ENCODE measurements at regions not wholly inside any gene's neighbourhood (a gene's known extent, or its start where the extent isn't known, plus 50 kb on each side); places are given as distances from the start of the nearest gene placed in this dataset.

GRCh38 chr22:22984967-22985366 is 85.4 kb upstream of the GNAZ start:
- Histone ChIP-seq H2BK12ac (ENCODE audit: low read length) (no peak overlapping the region), H3K27ac (ENCODE audit: low read depth, low read length) (no peak overlapping the region), H3K4ac (ENCODE audit: low read depth, low read length) (no peak overlapping the region), H2BK120ac (ENCODE audit: insufficient read depth, low read length, poor library complexity) (no peak overlapping the region), H3K9ac (ENCODE audit: low read length) (no peak overlapping the region), H2AK5ac (ENCODE audit: low read length) (no peak overlapping the region), H2AFZ (ENCODE audit: insufficient read depth, low read length, poor library complexity) (no peak overlapping the region), H3K27me3 (ENCODE audit: insufficient read depth, low read length) (no peaks in the 10 kb centered on the region), H4K12ac (ENCODE audit: low read depth, low read length) (no peak overlapping the region), H3K4me3 (ENCODE audit: low read depth, low read length) (no peak overlapping the region), H4K91ac (ENCODE audit: low read depth, low read length) (no peak overlapping the region), H3K36me3 (ENCODE audit: control insufficient read depth in 1 of 2, insufficient read depth in 2 of 2, low read length in 2 of 2) (no peaks in the 10 kb centered on the region), H3K18ac (ENCODE audit: low read length) (no peak overlapping the region), H3K4me2 (ENCODE audit: low read length) (no peak overlapping the region), H3K79me2 (ENCODE audit: control insufficient read depth, insufficient read depth, low read length, poor library complexity) (no peaks in the 10 kb centered on the region), H4K8ac (ENCODE audit: low read depth, low read length) (no peak overlapping the region), H3K4me1 (ENCODE audit: control insufficient read depth in 1 of 2, insufficient read depth in 2 of 2, low read length in 2 of 2) (no peaks in the 10 kb centered on the region), H3K79me1 (ENCODE audit: low read length) (no peaks in the 10 kb centered on the region), H2BK5ac (ENCODE audit: low read depth, low read length, poor library complexity) (no peak overlapping the region), H3K9me3 (ENCODE audit: insufficient read depth, low read depth, low read length) (peaks cover 12% of the 10 kb centered on the region), H3K23ac (ENCODE audit: low read length) (no peak overlapping the region), H3K14ac (ENCODE audit: low read length) (no peak overlapping the region)
- no CpG with 5 or more reads among the region's 2 CpGs for WGBS (ENCODE audit: extremely low coverage, insufficient coverage, insufficient read length)
- DNase-seq: no peak

GRCh38 chr22:22986008-22986407 is 84.3 kb upstream of the GNAZ start:
- no peak overlapping the region for H3K9ac ChIP-seq (ENCODE audit: low read length)
- no peak overlapping the region for H3K4ac ChIP-seq (ENCODE audit: low read depth, low read length)
- H3K4me2 ChIP-seq (ENCODE audit: low read length): no peak overlapping the region
- no peak overlapping the region for H3K27ac ChIP-seq (ENCODE audit: low read depth, low read length)
- DNase-seq: no peak
- H3K9me3 ChIP-seq (ENCODE audit: insufficient read depth, low read depth, low read length): peaks cover 12% of the 10 kb centered on the region
- WGBS (ENCODE audit: extremely low coverage, insufficient coverage, insufficient read length): no CpG with 5 or more reads among the region's 2 CpGs
- no peak overlapping the region for H3K23ac ChIP-seq (ENCODE audit: low read length)
- no peak overlapping the region for H4K12ac ChIP-seq (ENCODE audit: low read depth, low read length)
- no peaks in the 10 kb centered on the region for H3K36me3 ChIP-seq (ENCODE audit: control insufficient read depth in 1 of 2, insufficient read depth in 2 of 2, low read length in 2 of 2)
- no peaks in the 10 kb centered on the region for H3K79me2 ChIP-seq (ENCODE audit: control insufficient read depth, insufficient read depth, low read length, poor library complexity)
- H2BK120ac ChIP-seq (ENCODE audit: insufficient read depth, low read length, poor library complexity): no peak overlapping the region
- H3K14ac ChIP-seq (ENCODE audit: low read length): no peak overlapping the region
- H3K18ac ChIP-seq (ENCODE audit: low read length): no peak overlapping the region
- H2AK5ac ChIP-seq (ENCODE audit: low read length): no peak overlapping the region
- no peak overlapping the region for H2BK12ac ChIP-seq (ENCODE audit: low read length)
- H3K27me3 ChIP-seq (ENCODE audit: insufficient read depth, low read length): no peaks in the 10 kb centered on the region
- no peak overlapping the region for H2AFZ ChIP-seq (ENCODE audit: insufficient read depth, low read length, poor library complexity)
- no peaks in the 10 kb centered on the region for H3K4me1 ChIP-seq (ENCODE audit: control insufficient read depth in 1 of 2, insufficient read depth in 2 of 2, low read length in 2 of 2)
- H3K4me3 ChIP-seq (ENCODE audit: low read depth, low read length): no peak overlapping the region
- no peak overlapping the region for H2BK5ac ChIP-seq (ENCODE audit: low read depth, low read length, poor library complexity)
- no peak overlapping the region for H4K91ac ChIP-seq (ENCODE audit: low read depth, low read length)
- no peak overlapping the region for H4K8ac ChIP-seq (ENCODE audit: low read depth, low read length)
- H3K79me1 ChIP-seq (ENCODE audit: low read length): no peaks in the 10 kb centered on the region

GRCh38 chr22:22986640-22987039 is 83.7 kb upstream of the GNAZ start:
- Histone ChIP-seq H3K14ac (ENCODE audit: low read length) (no peak overlapping the region), H3K18ac (ENCODE audit: low read length) (no peak overlapping the region), H2AK5ac (ENCODE audit: low read length) (no peak overlapping the region), H2BK5ac (ENCODE audit: low read depth, low read length, poor library complexity) (no peak overlapping the region), H4K12ac (ENCODE audit: low read depth, low read length) (no peak overlapping the region), H3K36me3 (ENCODE audit: control insufficient read depth in 1 of 2, insufficient read depth in 2 of 2, low read length in 2 of 2) (no peaks in the 10 kb centered on the region), H3K9me3 (ENCODE audit: insufficient read depth, low read depth, low read length) (peaks cover 12% of the 10 kb centered on the region), H3K4me3 (ENCODE audit: low read depth, low read length) (no peak overlapping the region), H4K91ac (ENCODE audit: low read depth, low read length) (no peak overlapping the region), H3K4me1 (ENCODE audit: control insufficient read depth in 1 of 2, insufficient read depth in 2 of 2, low read length in 2 of 2) (no peaks in the 10 kb centered on the region), H4K8ac (ENCODE audit: low read depth, low read length) (no peak overlapping the region), H3K4me2 (ENCODE audit: low read length) (no peak overlapping the region), H3K4ac (ENCODE audit: low read depth, low read length) (no peak overlapping the region), H3K27ac (ENCODE audit: low read depth, low read length) (no peak overlapping the region), H3K79me1 (ENCODE audit: low read length) (no peaks in the 10 kb centered on the region), H3K79me2 (ENCODE audit: control insufficient read depth, insufficient read depth, low read length, poor library complexity) (no peaks in the 10 kb centered on the region), H2AFZ (ENCODE audit: insufficient read depth, low read length, poor library complexity) (no peak overlapping the region), H3K27me3 (ENCODE audit: insufficient read depth, low read length) (no peaks in the 10 kb centered on the region), H3K9ac (ENCODE audit: low read length) (no peak overlapping the region), H2BK12ac (ENCODE audit: low read length) (no peak overlapping the region), H2BK120ac (ENCODE audit: insufficient read depth, low read length, poor library complexity) (no peak overlapping the region), H3K23ac (ENCODE audit: low read length) (no peak overlapping the region)
- WGBS (ENCODE audit: extremely low coverage, insufficient coverage, insufficient read length): no CpG with 5 or more reads among the region's 3 CpGs
- no peak for DNase-seq

- Histone ChIP-seq H4K91ac (ENCODE audit: low read depth, low read length) (no peak overlapping the region), H3K27me3 (ENCODE audit: insufficient read depth, low read length) (no peaks in the 10 kb centered on the region), H3K79me2 (ENCODE audit: control insufficient read depth, insufficient read depth, low read length, poor library complexity) (no peaks in the 10 kb centered on the region), H2AFZ (ENCODE audit: insufficient read depth, low read length, poor library complexity) (no peak overlapping the region), H3K9ac (ENCODE audit: low read length) (no peak overlapping the region), H2BK120ac (ENCODE audit: insufficient read depth, low read length, poor library complexity) (no peak overlapping the region), H2BK12ac (ENCODE audit: low read length) (no peak overlapping the region), H3K4me2 (ENCODE audit: low read length) (no peak overlapping the region), H3K27ac (ENCODE audit: low read depth, low read length) (no peak overlapping the region), H3K4me1 (ENCODE audit: control insufficient read depth in 1 of 2, insufficient read depth in 2 of 2, low read length in 2 of 2) (no peaks in the 10 kb centered on the region), H3K14ac (ENCODE audit: low read length) (no peak overlapping the region), H3K18ac (ENCODE audit: low read length) (no peak overlapping the region), H3K4me3 (ENCODE audit: low read depth, low read length) (no peak overlapping the region), H3K79me1 (ENCODE audit: low read length) (no peaks in the 10 kb centered on the region), H3K23ac (ENCODE audit: low read length) (no peak overlapping the region), H2BK5ac (ENCODE audit: low read depth, low read length, poor library complexity) (no peak overlapping the region), H3K9me3 (ENCODE audit: insufficient read depth, low read depth, low read length) (peaks cover 9% of the 10 kb centered on the region), H4K12ac (ENCODE audit: low read depth, low read length) (no peak overlapping the region), H4K8ac (ENCODE audit: low read depth, low read length) (no peak overlapping the region), H3K36me3 (ENCODE audit: control insufficient read depth in 1 of 2, insufficient read depth in 2 of 2, low read length in 2 of 2) (no peaks in the 10 kb centered on the region), H2AK5ac (ENCODE audit: low read length) (no peak overlapping the region), H3K4ac (ENCODE audit: low read depth, low read length) (no peak overlapping the region)
- no CpG with 5 or more reads among the region's 3 CpGs for WGBS (ENCODE audit: extremely low coverage, insufficient coverage, insufficient read length)
- DNase-seq: no peak
Observed at GRCh38 chr22:22988150-22988549, 82.2 kb upstream of the GNAZ start.

All from trophoblast cell (in vitro differentiated cells and primary cell).